Middle frontal gyrus (tissue), 1 donor: ENCODE measurements at regions not wholly inside any gene's neighbourhood (a gene's known extent, or its start where the extent isn't known, plus 50 kb on each side); places are given as distances from the start of the nearest gene placed in this dataset.
A peak's percentile ranks its signal among the peaks of the same experiment; 100 is the strongest.
"Not testable (repeated sequence)": the region's sequence is repeated elsewhere in the genome, so short reads cannot be mapped to it uniquely, and the experiment has no call there.

Experiments used
- DNase-seq: peaks from one replicate; pipeline ENCODE4 v3.0.0-alpha.2; 2015; ENCODE audit warnings: low spot score; ENCODE audit errors: extremely low spot score

GRCh38 chr19:5290336-5291262 is 50.0 kb downstream of the PTPRS start:
- DNase-seq, result peak; percentile 45

- no peak for DNase-seq
Observed at GRCh38 chr19:5289060-5289990, 51.3 kb downstream of the PTPRS start.

- DNase-seq, result no peak
Observed at GRCh38 chr19:5288347-5288739, 52.3 kb downstream of the PTPRS start.

- DNase-seq, result no peak
Observed at GRCh38 chr19:5287066-5287465, 53.5 kb downstream of the PTPRS start.

- no peak for DNase-seq
Observed at GRCh38 chr19:5286465-5287029, 54.1 kb downstream of the PTPRS start.

- DNase-seq, result no peak
Observed at GRCh38 chr19:5285955-5286354, 54.7 kb downstream of the PTPRS start.

GRCh38 chr19:5285311-5285710 is 55.3 kb downstream of the PTPRS start:
- no peak for DNase-seq

- DNase-seq, result no peak
Observed at GRCh38 chr19:5282901-5283300, 57.7 kb downstream of the PTPRS start.

GRCh38 chr19:5281588-5281987 is 59.0 kb downstream of the PTPRS start:
- no peak for DNase-seq

- DNase-seq, result not testable (repeated sequence)
Observed at GRCh38 chr19:5275668-5276067, 64.9 kb downstream of the PTPRS start.

- no peak for DNase-seq
Observed at GRCh38 chr19:5273782-5274181, 66.8 kb downstream of the PTPRS start.

- DNase-seq, result no peak
Observed at GRCh38 chr19:5271145-5271544, 69.5 kb downstream of the PTPRS start.

- DNase-seq, result no peak
Observed at GRCh38 chr19:5269926-5270325, 70.7 kb downstream of the PTPRS start.

GRCh38 chr19:5269279-5269678 is 71.3 kb downstream of the PTPRS start:
- DNase-seq, result no peak

- DNase-seq, result no peak
Observed at GRCh38 chr19:5268801-5269200, 71.8 kb downstream of the PTPRS start.

GRCh38 chr19:5265260-5265659 is 75.4 kb downstream of the PTPRS start:
- no peak for DNase-seq

GRCh38 chr19:5264453-5264852 is 76.2 kb downstream of the PTPRS start:
- no peak for DNase-seq

GRCh38 chr19:5263615-5264014 is 77.0 kb downstream of the PTPRS start:
- no peak for DNase-seq

- DNase-seq, result no peak
Observed at GRCh38 chr19:5262721-5263120, 77.9 kb downstream of the PTPRS start.

- no peak for DNase-seq
Observed at GRCh38 chr19:5261156-5261890, 79.3 kb downstream of the PTPRS start.

GRCh38 chr19:5260381-5260967 is 80.1 kb downstream of the PTPRS start:
- no peak for DNase-seq
